ENCODE measurements at regions not wholly inside any gene's neighbourhood (a gene's known extent, or its start where the extent isn't known, plus 50 kb on each side); places are given as distances from the start of the nearest gene placed in this dataset.

DNA sequence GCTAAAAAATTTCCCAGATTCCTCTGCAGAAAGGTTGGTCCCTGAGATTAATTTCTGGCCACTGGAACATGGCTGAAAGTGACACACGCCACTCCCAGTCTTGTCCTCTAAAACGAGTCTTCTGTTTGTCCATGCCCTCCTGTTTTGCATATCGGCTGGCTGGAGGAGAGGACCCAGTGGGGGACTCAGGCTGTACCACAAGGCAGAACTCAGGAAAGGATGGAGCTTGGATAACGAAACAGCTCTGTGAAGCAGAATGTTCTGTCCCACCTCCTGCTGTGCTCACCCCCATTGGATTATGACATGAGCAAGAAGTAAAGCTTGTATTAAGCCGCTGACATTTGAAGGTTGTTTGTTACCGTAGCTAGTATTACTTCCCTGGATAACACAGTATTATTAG lies 856.2 kb downstream of the BCL11B start:
- TF ChIP-seq, protein P1, sequence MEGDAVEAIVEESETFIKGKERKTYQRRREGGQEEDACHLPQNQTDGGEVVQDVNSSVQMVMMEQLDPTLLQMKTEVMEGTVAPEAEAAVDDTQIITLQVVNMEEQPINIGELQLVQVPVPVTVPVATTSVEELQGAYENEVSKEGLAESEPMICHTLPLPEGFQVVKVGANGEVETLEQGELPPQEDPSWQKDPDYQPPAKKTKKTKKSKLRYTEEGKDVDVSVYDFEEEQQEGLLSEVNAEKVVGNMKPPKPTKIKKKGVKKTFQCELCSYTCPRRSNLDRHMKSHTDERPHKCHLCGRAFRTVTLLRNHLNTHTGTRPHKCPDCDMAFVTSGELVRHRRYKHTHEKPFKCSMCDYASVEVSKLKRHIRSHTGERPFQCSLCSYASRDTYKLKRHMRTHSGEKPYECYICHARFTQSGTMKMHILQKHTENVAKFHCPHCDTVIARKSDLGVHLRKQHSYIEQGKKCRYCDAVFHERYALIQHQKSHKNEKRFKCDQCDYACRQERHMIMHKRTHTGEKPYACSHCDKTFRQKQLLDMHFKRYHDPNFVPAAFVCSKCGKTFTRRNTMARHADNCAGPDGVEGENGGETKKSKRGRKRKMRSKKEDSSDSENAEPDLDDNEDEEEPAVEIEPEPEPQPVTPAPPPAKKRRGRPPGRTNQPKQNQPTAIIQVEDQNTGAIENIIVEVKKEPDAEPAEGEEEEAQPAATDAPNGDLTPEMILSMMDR (IDR thresholded peaks at IDR 0.05), result no peak
- no peak overlapping the region for H3K4me3 Mint-ChIP-seq
- DNase-seq, result no peak
- H3K27me3 Mint-ChIP-seq (ENCODE audit: low read depth, poor library complexity), result peaks cover 11% of the 10 kb centered on the region
- H3K4me1 Mint-ChIP-seq, result peaks cover 26% of the 10 kb centered on the region
- no peak overlapping the region for H3K27ac Mint-ChIP-seq
- no peaks in the 10 kb centered on the region for H3K9me3 Mint-ChIP-seq
- H3K36me3 Mint-ChIP-seq (ENCODE audit: low read depth), result no peaks in the 10 kb centered on the region

DNA sequence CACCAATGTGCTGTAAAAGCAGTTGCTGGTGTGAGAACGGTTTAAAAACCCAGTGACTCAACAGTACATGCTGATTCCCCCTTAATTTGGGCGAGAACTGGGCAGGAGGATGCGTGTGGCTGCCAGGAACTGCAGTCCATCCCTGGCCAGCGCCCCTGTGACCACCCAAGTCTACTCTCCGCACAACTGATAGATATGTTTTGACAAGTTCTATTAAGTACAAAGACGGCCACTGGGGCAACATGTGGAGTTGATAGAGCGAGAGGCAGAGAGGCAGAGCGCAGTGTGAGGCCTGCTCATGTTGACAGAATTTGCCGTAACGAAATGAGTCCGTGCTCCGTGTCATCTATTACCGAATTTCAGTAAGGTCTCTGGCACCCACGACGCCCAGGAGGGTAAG lies 855.0 kb downstream of the BCL11B start:
- Mint-ChIP-seq H3K27me3 (ENCODE audit: low read depth, poor library complexity) (peaks cover 8% of the 10 kb centered on the region), H3K4me1 (peaks cover 19% of the 10 kb centered on the region), H3K9me3 (no peaks in the 10 kb centered on the region), H3K27ac (no peak overlapping the region), H3K4me3 (no peak overlapping the region), H3K36me3 (ENCODE audit: low read depth) (no peaks in the 10 kb centered on the region)
- TF ChIP-seq, protein P1 (IDR thresholded peaks at IDR 0.05), result no peak
- no peak for DNase-seq

DNA sequence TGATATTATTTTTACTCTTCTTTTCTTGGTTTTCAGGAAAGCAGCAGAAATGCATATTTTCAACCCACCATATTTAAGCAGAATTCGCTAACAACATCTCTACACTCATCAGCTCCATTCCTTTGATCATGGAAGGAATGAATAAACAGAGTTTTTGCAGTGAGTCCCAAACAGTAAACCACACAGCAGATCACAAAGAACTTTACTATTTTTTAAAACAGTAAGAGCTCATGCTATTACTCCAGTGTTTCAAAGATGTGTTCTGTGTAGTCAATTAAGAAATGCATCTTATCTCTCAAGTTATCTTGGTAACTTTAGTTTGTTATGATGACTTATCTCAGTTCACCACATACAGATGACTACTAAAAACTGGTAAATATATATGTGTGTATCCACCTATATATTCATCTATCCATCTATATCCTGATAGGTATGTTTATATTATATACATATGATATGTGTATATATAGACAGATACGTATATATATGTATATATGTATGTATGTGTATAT lies 843.5 kb downstream of the BCL11B start:
- DNase-seq, result no peak
- Mint-ChIP-seq H3K36me3 (ENCODE audit: low read depth) (no peaks in the 10 kb centered on the region), H3K4me1 (peaks cover 2% of the 10 kb centered on the region), H3K27ac (no peak overlapping the region), H3K27me3 (ENCODE audit: low read depth, poor library complexity) (peaks cover 14% of the 10 kb centered on the region), H3K9me3 (no peaks in the 10 kb centered on the region), H3K4me3 (no peak overlapping the region)
- TF ChIP-seq, protein P1 (IDR thresholded peaks at IDR 0.05), result no peak

DNA sequence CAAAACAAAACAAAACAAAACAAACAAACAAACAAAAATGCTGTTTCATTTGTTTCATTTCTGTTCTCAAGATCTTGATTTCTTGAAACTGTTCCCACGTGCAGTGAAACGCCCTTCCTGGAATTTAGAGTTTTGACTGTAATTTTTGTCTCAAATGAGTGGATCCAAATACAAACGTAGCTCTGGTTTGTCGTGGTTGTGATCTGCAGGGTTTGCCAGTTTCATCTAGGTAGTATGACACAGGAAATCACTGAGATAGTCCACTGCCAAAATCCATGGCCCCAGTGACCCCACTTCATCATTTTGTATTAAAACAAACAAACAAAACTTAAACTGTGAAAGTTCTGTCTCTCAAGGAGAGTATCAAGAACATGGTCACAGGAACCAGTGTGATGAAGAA lies 838.6 kb downstream of the BCL11B start:
- peaks cover 4% of the 10 kb centered on the region for H3K4me1 Mint-ChIP-seq
- no peaks in the 10 kb centered on the region for H3K36me3 Mint-ChIP-seq (ENCODE audit: low read depth)
- no peaks in the 10 kb centered on the region for H3K27me3 Mint-ChIP-seq (ENCODE audit: low read depth, poor library complexity)
- no peak for DNase-seq
- no peak overlapping the region for H3K27ac Mint-ChIP-seq
- TF ChIP-seq, protein P1 (IDR thresholded peaks at IDR 0.05), result no peak
- H3K4me3 Mint-ChIP-seq, result no peak overlapping the region
- peaks cover 24% of the 10 kb centered on the region for H3K9me3 Mint-ChIP-seq

DNA sequence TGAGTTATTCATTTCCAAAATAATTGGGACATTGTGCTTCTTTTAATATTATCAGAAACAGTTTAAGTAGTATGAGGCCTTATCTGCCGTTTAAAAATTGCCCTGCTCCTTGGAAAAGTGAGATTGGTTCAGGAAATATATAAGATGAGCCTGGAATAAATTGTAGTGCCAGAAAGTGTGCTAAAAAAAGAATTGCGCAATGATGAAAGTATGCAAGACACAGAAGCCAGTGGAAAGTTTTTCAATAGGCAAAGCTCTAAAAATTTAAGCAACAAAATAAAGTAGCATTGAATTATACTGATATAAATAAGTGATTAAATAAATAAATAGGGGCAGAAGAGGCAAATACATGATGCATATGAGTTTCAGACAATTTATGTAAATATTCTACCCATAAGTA lies 834.9 kb downstream of the BCL11B start:
- no peak overlapping the region for H3K4me3 Mint-ChIP-seq
- no peak overlapping the region for H3K27ac Mint-ChIP-seq
- no peak for DNase-seq
- TF ChIP-seq, protein P1 (IDR thresholded peaks at IDR 0.05), result no peak
- H3K27me3 Mint-ChIP-seq (ENCODE audit: low read depth, poor library complexity), result no peaks in the 10 kb centered on the region
- H3K36me3 Mint-ChIP-seq (ENCODE audit: low read depth), result no peaks in the 10 kb centered on the region
- peaks cover 32% of the 10 kb centered on the region for H3K9me3 Mint-ChIP-seq
- H3K4me1 Mint-ChIP-seq, result peaks cover 4% of the 10 kb centered on the region

DNA sequence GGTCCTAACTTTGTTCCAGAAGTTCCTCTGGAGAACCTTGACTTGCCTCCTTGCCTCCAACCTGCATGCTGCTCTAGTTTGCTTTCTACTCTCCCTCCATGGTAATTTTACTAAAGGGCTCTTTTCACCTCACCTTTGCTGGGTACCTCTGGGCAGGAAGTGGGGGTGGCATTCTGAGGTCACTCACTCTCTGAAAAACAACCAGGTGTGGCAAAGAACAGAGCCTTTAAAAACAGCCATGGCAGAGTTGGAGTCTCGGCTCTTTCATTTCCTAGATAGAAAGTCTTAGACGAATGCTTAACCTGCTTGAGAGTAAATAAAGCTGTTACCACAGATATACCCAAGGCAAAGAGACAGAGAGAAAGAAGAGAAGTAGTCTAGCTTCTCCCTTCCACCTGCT lies 827.9 kb downstream of the BCL11B start:
- no peak overlapping the region for H3K27ac Mint-ChIP-seq
- no peak for DNase-seq
- H3K27me3 Mint-ChIP-seq (ENCODE audit: low read depth, poor library complexity), result peaks cover 10% of the 10 kb centered on the region
- H3K9me3 Mint-ChIP-seq, result peaks cover 8% of the 10 kb centered on the region
- no peak overlapping the region for H3K4me3 Mint-ChIP-seq
- peaks cover 9% of the 10 kb centered on the region for H3K4me1 Mint-ChIP-seq
- no peaks in the 10 kb centered on the region for H3K36me3 Mint-ChIP-seq (ENCODE audit: low read depth)
- TF ChIP-seq, protein P1 (IDR thresholded peaks at IDR 0.05), result no peak

Measured in nephron progenitor cell (in vitro differentiated cells).